Erythroblast (primary cell): ENCODE measurements at regions not wholly inside any gene's neighbourhood (a gene's known extent, or its start where the extent isn't known, plus 50 kb on each side); places are given as distances from the start of the nearest gene placed in this dataset.

Experiments
- GATA1 ChIP-seq: IDR thresholded peaks from 2 replicates; pipeline ENCODE4 v1.6.1; 2011; ENCODE audit warnings: low read depth, mild to moderate bottlenecking, control low read depth, low read length, moderate library complexity
- POLR2A ChIP-seq: IDR thresholded peaks from 2 replicates; pipeline ENCODE4 v1.6.1; 2011; ENCODE audit warnings: mild to moderate bottlenecking, low read length

GRCh38 chr3:148373961-148374360 is 323.7 kb upstream of the AGTR1 start:
- TF ChIP-seq POLR2A, result no peak
- TF ChIP-seq GATA1, result no peak
